Motor neuron (in vitro differentiated cells): ENCODE measurements at regions not wholly inside any gene's neighbourhood (a gene's known extent, or its start where the extent isn't known, plus 50 kb on each side); places are given as distances from the start of the nearest gene placed in this dataset.

Experiments used
- ATAC-seq, 8 experiments: fragments of 200-7000 bp; cut with Tn5 transposase; replicated peaks in 6 of 8; 2 replicates each; pipeline ENCODE4 v1.8.0; 2021; ENCODE audit warnings: mild to moderate bottlenecking in 8 of 8, moderate library complexity in 8 of 8
- H3K27ac ChIP-seq, 2 donors: fragments of 250-450 bp; sonication (Bioruptor Pico); 2 replicates each; pipeline ENCODE4 v1.9.0; 2021; ENCODE audit warnings: antibody characterized with exemption in 2 of 2, mild to moderate bottlenecking in 2 of 2, moderate library complexity in 1 of 2
- H3K4me1 ChIP-seq, 2 donors: fragments of 250-450 bp; sonication (Bioruptor Pico); replicated peaks in 1 of 2; 2 replicates each; pipeline ENCODE4 v1.6.1; 2021; ENCODE audit warnings: antibody characterized with exemption in 2 of 2, mild to moderate bottlenecking in 2 of 2, moderate library complexity in 1 of 2
- H3K4me3 ChIP-seq, 5 donors: fragments of 250-450 bp; sonication (Bioruptor Pico); 2 replicates each; pipeline ENCODE4 v1.9.0; 2021; ENCODE audit warnings: antibody characterized with exemption in 5 of 5, mild to moderate bottlenecking in 5 of 5, moderate library complexity in 4 of 5
- WGBS, 10 experiments: fragments of 450-650 bp; shearing (Covaris generic); methylation state at CpG; one replicate each; pipeline ENCODE4 v1.0.0; 2022; 5-methylcytosine and 5-hydroxymethylcytosine counted together
- in situ Hi-C, 9 experiments: fragments of 400-800 bp; cut with MboI; loops; one replicate each; pipeline ENCODE4 v1.15.0; 2021; ENCODE audit warnings: low sequenced_read_pairs in 9 of 9, low pct_unique_long_range_greater_than_20kb in 2 of 9; ENCODE audit not compliant: unreplicated experiment in 9 of 9

GRCh38 chr5:158096835-158097234 is 237.9 kb upstream of the CLINT1 start:
- no peak for ATAC-seq
- Histone ChIP-seq H3K4me3 (no peak overlapping the region), H3K4me1 (peaks cover 4 to 11% of the 10 kb centered on the region in 2 donors), H3K27ac (no peak overlapping the region)
- in situ Hi-C loops, result no loop called here
- WGBS, 10 experiments, result 89 to 100% (median 100%) methylated on average over 1 of the region's 1 CpG; no CpG with 5 or more reads in 1 of the 10 experiments

- H3K27ac ChIP-seq, result no peak overlapping the region
- in situ Hi-C loops, result no loop called here
These were observed 227.9 kb upstream of the CLINT1 start for GRCh38 chr5:158086856-158087255.

GRCh38 chr5:158084292-158084691 is 225.3 kb upstream of the CLINT1 start:
- Histone ChIP-seq H3K27ac (no peak overlapping the region), H3K4me1 (no peaks in the 10 kb centered on the region), H3K4me3 (no peak overlapping the region)
- peak in 1 of 8 experiments; percentile 47 for ATAC-seq
- in situ Hi-C loops, result no loop called here
- 17 to 100% (median 69%) methylated on average over 1 to 4 of the region's 4 CpGs; no CpG with 5 or more reads in 1 of the 10 experiments for WGBS, 10 experiments

More at GRCh38 chr5:158086856-158087255, 227.9 kb upstream of the CLINT1 start:
- Histone ChIP-seq H3K4me1 (no peaks in the 10 kb centered on the region), H3K4me3 (no peak overlapping the region)
- no peak for ATAC-seq
- 40 to 85% (median 60%) methylated on average over 1 to 3 of the region's 3 CpGs for WGBS, 10 experiments

- no peak overlapping the region for H3K27ac ChIP-seq
- no peaks in the 10 kb centered on the region for H3K4me1 ChIP-seq
- WGBS, 10 experiments, result 0 to 100% (median 80%) methylated on average over 1 to 2 of the region's 2 CpGs; no CpG with 5 or more reads in 1 of the 10 experiments
- in situ Hi-C loops, result no loop called here
- no peak for ATAC-seq
- no peak overlapping the region for H3K4me3 ChIP-seq
These were observed 223.8 kb upstream of the CLINT1 start for GRCh38 chr5:158082696-158083287.

GRCh38 chr5:158080112-158080511 is 221.2 kb upstream of the CLINT1 start:
- H3K4me3 ChIP-seq, result no peak overlapping the region
- 43 to 100% (median 100%) methylated on average over 1 of the region's 1 CpG; no CpG with 5 or more reads in 5 of the 10 experiments for WGBS, 10 experiments
- ATAC-seq, result no peak
- peaks cover 9 to 10% of the 10 kb centered on the region in 2 donors for H3K4me1 ChIP-seq
- H3K27ac ChIP-seq, result no peak overlapping the region
- in situ Hi-C loops, result no loop called here

GRCh38 chr5:158079097-158079496 is 220.2 kb upstream of the CLINT1 start:
- in situ Hi-C loops, result no loop called here
- WGBS, 10 experiments, result 84 to 100% (median 92%) methylated on average over 4 to 5 of the region's 5 CpGs; no CpG with 5 or more reads in 6 of the 10 experiments

GRCh38 chr5:158074992-158075769 is 216.2 kb upstream of the CLINT1 start:
- 6 to 67% (median 26%) methylated on average over 3 to 12 of the region's 12 CpGs for WGBS, 10 experiments
- in situ Hi-C loops, result loop anchor here in 1 of 9 experiments (25.0 kb wide), 1 partner anchor 612 kb away; no protein-coding TSS in a partner anchor

More at GRCh38 chr5:158079097-158079496, 220.2 kb upstream of the CLINT1 start:
- ATAC-seq, result no peak
- no peak overlapping the region for H3K27ac ChIP-seq
- no peak overlapping the region for H3K4me3 ChIP-seq
- H3K4me1 ChIP-seq, result peaks cover 9 to 11% of the 10 kb centered on the region in 2 donors

GRCh38 chr5:158074597-158074991 is 215.6 kb upstream of the CLINT1 start:
- H3K4me1 ChIP-seq, result peaks cover 9 to 11% of the 10 kb centered on the region in 2 donors
- WGBS, 10 experiments, result 64 to 100% (median 92%) methylated on average over 1 to 2 of the region's 2 CpGs; no CpG with 5 or more reads in 4 of the 10 experiments
- no peak overlapping the region for H3K27ac ChIP-seq
- no peak overlapping the region for H3K4me3 ChIP-seq
- in situ Hi-C loops, result loop anchor here in 1 of 9 experiments (25.0 kb wide), 1 partner anchor 613 kb away; no protein-coding TSS in a partner anchor
- no peak for ATAC-seq

More at GRCh38 chr5:158074992-158075769, 216.2 kb upstream of the CLINT1 start:
- peak; percentile 78 to 97 (median 90) for ATAC-seq
- H3K4me1 ChIP-seq, result peaks cover 9 to 11% of the 10 kb centered on the region in 2 donors
- no peak overlapping the region for H3K4me3 ChIP-seq
- H3K27ac ChIP-seq, result peak overlapping the region in 1 of 2 donors; percentile 29

- ATAC-seq, result no peak
- in situ Hi-C loops, result loop anchor here in 1 of 9 experiments (25.0 kb wide), 1 partner anchor 616 kb away; no protein-coding TSS in a partner anchor
- 40 to 90% (median 83%) methylated on average over 1 of the region's 1 CpG; no CpG with 5 or more reads in 7 of the 10 experiments for WGBS, 10 experiments
- Histone ChIP-seq H3K4me1 (peaks cover 7 to 10% of the 10 kb centered on the region in 2 donors), H3K27ac (no peak overlapping the region), H3K4me3 (no peak overlapping the region)
These were observed 211.9 kb upstream of the CLINT1 start for GRCh38 chr5:158070859-158071258.

- WGBS, 10 experiments, result 45 to 100% (median 83%) methylated on average over 1 to 2 of the region's 2 CpGs
- no peak for ATAC-seq
- in situ Hi-C loops, result loop anchor here in 1 of 9 experiments (25.0 kb wide), 1 partner anchor 617 kb away; no protein-coding TSS in a partner anchor
These were observed 210.9 kb upstream of the CLINT1 start for GRCh38 chr5:158069838-158070237.

GRCh38 chr5:158068964-158069363 is 210.0 kb upstream of the CLINT1 start:
- in situ Hi-C loops, result loop anchor here in 1 of 9 experiments (25.0 kb wide), 1 partner anchor 618 kb away; no protein-coding TSS in a partner anchor
- Histone ChIP-seq H3K4me3 (no peak overlapping the region), H3K4me1 (peaks cover 0 to 6% of the 10 kb centered on the region in 2 donors), H3K27ac (no peak overlapping the region)
- ATAC-seq, result no peak
- 40 to 100% (median 86%) methylated on average over 1 to 4 of the region's 4 CpGs; no CpG with 5 or more reads in 1 of the 10 experiments for WGBS, 10 experiments

More at GRCh38 chr5:158069838-158070237, 210.9 kb upstream of the CLINT1 start:
- peaks cover 0 to 6% of the 10 kb centered on the region in 2 donors for H3K4me1 ChIP-seq
- no peak overlapping the region for H3K4me3 ChIP-seq
- H3K27ac ChIP-seq, result no peak overlapping the region

- WGBS, 10 experiments, result 0 to 100% (median 6%) methylated on average over 1 of the region's 1 CpG; no CpG with 5 or more reads in 2 of the 10 experiments
- peaks cover 0 to 6% of the 10 kb centered on the region in 2 donors for H3K4me1 ChIP-seq
- no peak overlapping the region for H3K27ac ChIP-seq
- in situ Hi-C loops, result loop anchor here in 1 of 9 experiments (25.0 kb wide), 1 partner anchor 621 kb away; no protein-coding TSS in a partner anchor
- no peak for ATAC-seq
- no peak overlapping the region for H3K4me3 ChIP-seq
These were observed 207.1 kb upstream of the CLINT1 start for GRCh38 chr5:158066076-158066475.
